ENCODE measurements at regions not wholly inside any gene's neighbourhood (a gene's known extent, or its start where the extent isn't known, plus 50 kb on each side); places are given as distances from the start of the nearest gene placed in this dataset.

DNA sequence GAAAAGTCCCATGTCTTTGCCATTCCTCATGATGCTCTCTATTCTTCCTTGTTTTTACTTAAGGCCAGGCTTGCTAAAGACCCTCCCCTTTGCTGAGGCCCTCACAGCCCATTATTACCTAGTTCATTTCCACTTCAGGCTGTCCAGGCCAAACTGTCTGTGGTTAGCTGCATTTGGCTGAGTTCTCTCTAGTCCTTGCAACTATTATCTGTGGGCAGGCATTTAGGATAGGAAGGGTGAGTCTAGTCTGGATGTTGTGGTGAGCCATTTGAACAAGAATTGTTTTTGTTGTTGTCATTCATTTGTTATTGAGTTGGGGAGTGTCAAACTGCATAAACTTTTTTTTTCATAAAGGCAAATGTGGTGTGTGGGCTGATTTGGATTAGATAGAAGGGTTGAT lies 182.4 kb downstream of the CD109 start:
- Histone ChIP-seq H3K9me3 (no peaks in the 10 kb centered on the region), H3K27ac (no peak overlapping the region), H3K4me1 (no peaks in the 10 kb centered on the region), H3K36me3 (no peaks in the 10 kb centered on the region), H3K4me3 (no peak overlapping the region), H3K27me3 (no peaks in the 10 kb centered on the region)
- ATAC-seq (ENCODE audit: low FRiP score in 2 of 2) (no peak), DNase-seq (no peak)
- TF ChIP-seq POLR2AphosphoS5 (IDR thresholded peaks at IDR 0.05) = no peak
- TF ChIP-seq POLR2A (IDR thresholded peaks at IDR 0.05) = no peak
- TF ChIP-seq, protein P1, sequence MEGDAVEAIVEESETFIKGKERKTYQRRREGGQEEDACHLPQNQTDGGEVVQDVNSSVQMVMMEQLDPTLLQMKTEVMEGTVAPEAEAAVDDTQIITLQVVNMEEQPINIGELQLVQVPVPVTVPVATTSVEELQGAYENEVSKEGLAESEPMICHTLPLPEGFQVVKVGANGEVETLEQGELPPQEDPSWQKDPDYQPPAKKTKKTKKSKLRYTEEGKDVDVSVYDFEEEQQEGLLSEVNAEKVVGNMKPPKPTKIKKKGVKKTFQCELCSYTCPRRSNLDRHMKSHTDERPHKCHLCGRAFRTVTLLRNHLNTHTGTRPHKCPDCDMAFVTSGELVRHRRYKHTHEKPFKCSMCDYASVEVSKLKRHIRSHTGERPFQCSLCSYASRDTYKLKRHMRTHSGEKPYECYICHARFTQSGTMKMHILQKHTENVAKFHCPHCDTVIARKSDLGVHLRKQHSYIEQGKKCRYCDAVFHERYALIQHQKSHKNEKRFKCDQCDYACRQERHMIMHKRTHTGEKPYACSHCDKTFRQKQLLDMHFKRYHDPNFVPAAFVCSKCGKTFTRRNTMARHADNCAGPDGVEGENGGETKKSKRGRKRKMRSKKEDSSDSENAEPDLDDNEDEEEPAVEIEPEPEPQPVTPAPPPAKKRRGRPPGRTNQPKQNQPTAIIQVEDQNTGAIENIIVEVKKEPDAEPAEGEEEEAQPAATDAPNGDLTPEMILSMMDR (IDR thresholded peaks at IDR 0.05) = no peak
- no peak for TF ChIP-seq EP300 (IDR thresholded peaks at IDR 0.05)

Small RNAs in the stretch of these regions (small RNA-seq; reads per million reads assigned to genes)
- gene AL356277.1 (0 reads per million in 4 donors), gene TXNP7 (0 reads per million in 4 donors)

All from upper lobe of left lung (tissue), 6 donors.